ENCODE measurements at regions not wholly inside any gene's neighbourhood (a gene's known extent, or its start where the extent isn't known, plus 50 kb on each side); places are given as distances from the start of the nearest gene placed in this dataset.

DNA sequence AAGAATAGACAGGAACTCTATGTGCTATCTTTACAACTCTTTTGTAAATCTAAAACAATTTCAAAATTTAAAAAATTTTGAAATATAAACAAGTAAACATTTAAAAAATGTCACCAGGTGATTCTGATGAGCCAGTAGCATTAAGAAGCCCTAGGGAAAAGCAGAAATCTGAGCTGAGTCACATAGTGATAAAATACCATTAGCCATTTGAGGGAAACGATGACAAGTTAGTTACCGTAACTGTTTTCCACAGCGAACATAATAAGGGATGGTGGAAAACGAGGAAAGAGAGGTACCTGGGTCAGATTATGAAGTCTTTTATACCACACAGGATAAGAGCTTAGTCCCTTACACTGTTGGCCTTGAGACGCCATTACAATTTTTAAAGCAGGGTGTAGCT, 55.5 kb downstream of the PRR15 start:
- H4K91ac ChIP-seq (ENCODE audit: low read depth, low read length, poor library complexity): no peak overlapping the region
- H3K4ac ChIP-seq (ENCODE audit: low read length): no peak overlapping the region
- no peak overlapping the region for H2BK15ac ChIP-seq (ENCODE audit: low read length)
- no peak overlapping the region for H3K27ac ChIP-seq (replicated peaks; ENCODE audit: low read length)
- no peak overlapping the region for H2BK5ac ChIP-seq (ENCODE audit: low read length)
- no peak overlapping the region for H2AFZ ChIP-seq (ENCODE audit: low read length)
- no peak overlapping the region for H2BK120ac ChIP-seq (ENCODE audit: low read depth, low read length)
- H2BK12ac ChIP-seq (ENCODE audit: low read length): no peak overlapping the region
- no peak overlapping the region for H4K8ac ChIP-seq (ENCODE audit: low read depth, low read length)
- H3K4me3 ChIP-seq (ENCODE audit: low read length in 2 of 2): no peak overlapping the region
- peaks cover 0 to 2% of the 10 kb centered on the region in 2 donors for H3K9me3 ChIP-seq (replicated peaks in 1 of 2; ENCODE audit: control insufficient read depth in 2 of 2, insufficient read depth in 1 of 2, low read depth in 1 of 2, low read length in 2 of 2)
- H3K14ac ChIP-seq (ENCODE audit: low read length): no peak overlapping the region
- no peaks in the 10 kb centered on the region for H3K27me3 ChIP-seq (ENCODE audit: control insufficient read depth in 3 of 3, insufficient read depth in 3 of 3, low read depth in 1 of 3, low read length in 3 of 3)
- H3K18ac ChIP-seq (ENCODE audit: low read length): no peak overlapping the region
- no peaks in the 10 kb centered on the region for H3K36me3 ChIP-seq (replicated peaks in 1 of 2; ENCODE audit: control insufficient read depth in 2 of 2, insufficient read depth in 2 of 2, low read length in 2 of 2)
- no CpG with 5 or more reads among the region's 5 CpGs for WGBS, 2 donors (ENCODE audit: extremely low coverage in 2 of 2, insufficient read length in 2 of 2, insufficient replicate concordance in 1 of 2)
- H3K4me2 ChIP-seq (ENCODE audit: insufficient read depth, low read length, poor library complexity, severe bottlenecking): no peak overlapping the region
- no peak overlapping the region for H3K9ac ChIP-seq (ENCODE audit: low read depth, low read length, poor library complexity)
- H3K23ac ChIP-seq (ENCODE audit: low read depth, low read length, poor library complexity): no peak overlapping the region
- H3K4me1 ChIP-seq (ENCODE audit: control insufficient read depth in 2 of 2, insufficient read depth in 1 of 2, low read depth in 1 of 2, low read length in 2 of 2): no peaks in the 10 kb centered on the region
- no peak overlapping the region for H2AK5ac ChIP-seq (ENCODE audit: low read depth, low read length)
- no peaks in the 10 kb centered on the region for H3K79me1 ChIP-seq (ENCODE audit: low read depth, low read length)
- no peak for DNase-seq (ENCODE audit: low spot score)

DNA sequence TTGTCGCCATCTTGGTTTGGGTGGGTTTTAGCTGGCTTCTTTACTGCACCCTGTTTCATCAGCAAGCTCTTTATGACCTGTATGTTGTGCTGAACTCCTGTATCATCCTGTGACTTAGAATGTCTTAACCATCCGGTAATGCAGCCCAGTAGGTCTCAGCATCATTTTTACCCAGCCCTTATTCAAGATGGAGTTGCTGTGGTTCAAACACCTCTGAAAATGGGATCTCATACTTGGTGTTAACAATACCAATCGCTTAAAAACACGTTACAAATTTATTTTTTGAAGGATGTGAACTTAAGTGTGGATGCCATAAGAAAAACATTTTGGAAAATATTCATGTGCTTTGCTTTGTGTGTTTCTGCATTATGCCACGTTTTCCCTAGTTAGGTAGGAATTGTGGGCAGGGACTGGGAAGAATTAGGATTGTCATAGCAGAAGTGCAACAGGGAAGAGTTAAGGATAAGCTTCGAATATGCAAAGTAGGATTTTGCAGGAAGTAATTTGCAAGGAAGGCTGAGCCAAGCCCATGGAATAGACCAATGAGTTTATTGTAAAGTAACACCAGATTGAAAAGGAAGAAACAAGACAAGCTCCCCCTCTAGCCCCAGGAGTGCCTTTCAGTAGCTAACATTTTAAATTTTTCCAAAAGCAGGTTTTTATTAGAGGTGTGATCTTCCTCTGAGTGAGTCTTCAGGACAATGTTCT, 56.4 kb downstream of the PRR15 start:
- Histone ChIP-seq H3K4me2 (ENCODE audit: insufficient read depth, low read length, poor library complexity, severe bottlenecking) (no peak overlapping the region), H3K9ac (ENCODE audit: low read depth, low read length, poor library complexity) (no peak overlapping the region), H2AFZ (ENCODE audit: low read length) (no peak overlapping the region), H3K23ac (ENCODE audit: low read depth, low read length, poor library complexity) (no peak overlapping the region), H3K4me1 (ENCODE audit: control insufficient read depth in 2 of 2, insufficient read depth in 1 of 2, low read depth in 1 of 2, low read length in 2 of 2) (no peaks in the 10 kb centered on the region), H2BK12ac (ENCODE audit: low read length) (no peak overlapping the region), H3K4me3 (ENCODE audit: low read length in 2 of 2) (no peak overlapping the region), H3K4ac (ENCODE audit: low read length) (no peak overlapping the region), H2BK15ac (ENCODE audit: low read length) (no peak overlapping the region), H3K79me1 (ENCODE audit: low read depth, low read length) (no peaks in the 10 kb centered on the region), H4K8ac (ENCODE audit: low read depth, low read length) (no peak overlapping the region), H3K27me3 (ENCODE audit: control insufficient read depth in 3 of 3, insufficient read depth in 3 of 3, low read depth in 1 of 3, low read length in 3 of 3) (no peaks in the 10 kb centered on the region), H3K36me3 (replicated peaks in 1 of 2; ENCODE audit: control insufficient read depth in 2 of 2, insufficient read depth in 2 of 2, low read length in 2 of 2) (no peaks in the 10 kb centered on the region), H3K14ac (ENCODE audit: low read length) (no peak overlapping the region), H2BK120ac (ENCODE audit: low read depth, low read length) (no peak overlapping the region), H2AK5ac (ENCODE audit: low read depth, low read length) (no peak overlapping the region), H4K91ac (ENCODE audit: low read depth, low read length, poor library complexity) (no peak overlapping the region), H2BK5ac (ENCODE audit: low read length) (no peak overlapping the region), H3K18ac (ENCODE audit: low read length) (no peak overlapping the region), H3K9me3 (replicated peaks in 1 of 2; ENCODE audit: control insufficient read depth in 2 of 2, insufficient read depth in 1 of 2, low read depth in 1 of 2, low read length in 2 of 2) (peaks cover 0 to 2% of the 10 kb centered on the region in 2 donors), H3K27ac (replicated peaks; ENCODE audit: low read length) (no peak overlapping the region)
- WGBS, 2 donors (ENCODE audit: extremely low coverage in 2 of 2, insufficient read length in 2 of 2, insufficient replicate concordance in 1 of 2): no CpG with 5 or more reads among the region's 6 CpGs
- no peak for DNase-seq (ENCODE audit: low spot score)

- H3K4me3 ChIP-seq (ENCODE audit: low read length in 2 of 2): no peak overlapping the region
- no peak overlapping the region for H2AFZ ChIP-seq (ENCODE audit: low read length)
- no peak overlapping the region for H3K4me2 ChIP-seq (ENCODE audit: insufficient read depth, low read length, poor library complexity, severe bottlenecking)
- H4K91ac ChIP-seq (ENCODE audit: low read depth, low read length, poor library complexity): no peak overlapping the region
- no peaks in the 10 kb centered on the region for H3K79me1 ChIP-seq (ENCODE audit: low read depth, low read length)
- no peak overlapping the region for H3K23ac ChIP-seq (ENCODE audit: low read depth, low read length, poor library complexity)
- H3K9ac ChIP-seq (ENCODE audit: low read depth, low read length, poor library complexity): no peak overlapping the region
- no peaks in the 10 kb centered on the region for H3K36me3 ChIP-seq (replicated peaks in 1 of 2; ENCODE audit: control insufficient read depth in 2 of 2, insufficient read depth in 2 of 2, low read length in 2 of 2)
- no peaks in the 10 kb centered on the region for H3K4me1 ChIP-seq (ENCODE audit: control insufficient read depth in 2 of 2, insufficient read depth in 1 of 2, low read depth in 1 of 2, low read length in 2 of 2)
- H2BK12ac ChIP-seq (ENCODE audit: low read length): no peak overlapping the region
- H3K14ac ChIP-seq (ENCODE audit: low read length): no peak overlapping the region
- H3K27me3 ChIP-seq (ENCODE audit: control insufficient read depth in 3 of 3, insufficient read depth in 3 of 3, low read depth in 1 of 3, low read length in 3 of 3): no peaks in the 10 kb centered on the region
- no peak overlapping the region for H3K4ac ChIP-seq (ENCODE audit: low read length)
- H2BK15ac ChIP-seq (ENCODE audit: low read length): no peak overlapping the region
- peaks cover 0 to under 1% of the 10 kb centered on the region in 2 donors for H3K9me3 ChIP-seq (replicated peaks in 1 of 2; ENCODE audit: control insufficient read depth in 2 of 2, insufficient read depth in 1 of 2, low read depth in 1 of 2, low read length in 2 of 2)
- no peak overlapping the region for H2AK5ac ChIP-seq (ENCODE audit: low read depth, low read length)
- whole genome bisulfite sequencing, 2 donors (ENCODE audit: extremely low coverage in 2 of 2, insufficient read length in 2 of 2, insufficient replicate concordance in 1 of 2): no CpG with 5 or more reads among the region's 2 CpGs
- no peak overlapping the region for H3K27ac ChIP-seq (replicated peaks; ENCODE audit: low read length)
- no peak for DNase-seq (ENCODE audit: low spot score)
- H3K18ac ChIP-seq (ENCODE audit: low read length): no peak overlapping the region
- no peak overlapping the region for H4K8ac ChIP-seq (ENCODE audit: low read depth, low read length)
- H2BK120ac ChIP-seq (ENCODE audit: low read depth, low read length): no peak overlapping the region
- H2BK5ac ChIP-seq (ENCODE audit: low read length): no peak overlapping the region
Measured at GRCh38 chr7:29620556-29620930, 56.9 kb downstream of the PRR15 start.

- no peak overlapping the region for H3K14ac ChIP-seq (ENCODE audit: low read length)
- no peak overlapping the region for H2AK5ac ChIP-seq (ENCODE audit: low read depth, low read length)
- WGBS, 2 donors (ENCODE audit: extremely low coverage in 2 of 2, insufficient read length in 2 of 2, insufficient replicate concordance in 1 of 2): no CpG with 5 or more reads among the region's 13 CpGs
- no peak overlapping the region for H3K23ac ChIP-seq (ENCODE audit: low read depth, low read length, poor library complexity)
- H2BK12ac ChIP-seq (ENCODE audit: low read length): no peak overlapping the region
- H3K9ac ChIP-seq (ENCODE audit: low read depth, low read length, poor library complexity): peak overlapping the region; percentile 72
- H3K9me3 ChIP-seq (replicated peaks in 1 of 2; ENCODE audit: control insufficient read depth in 2 of 2, insufficient read depth in 1 of 2, low read depth in 1 of 2, low read length in 2 of 2): no peaks in the 10 kb centered on the region
- no peak overlapping the region for H3K4me2 ChIP-seq (ENCODE audit: insufficient read depth, low read length, poor library complexity, severe bottlenecking)
- no peaks in the 10 kb centered on the region for H3K27me3 ChIP-seq (ENCODE audit: control insufficient read depth in 3 of 3, insufficient read depth in 3 of 3, low read depth in 1 of 3, low read length in 3 of 3)
- H3K79me1 ChIP-seq (ENCODE audit: low read depth, low read length): no peaks in the 10 kb centered on the region
- no peak overlapping the region for H2BK15ac ChIP-seq (ENCODE audit: low read length)
- H2BK5ac ChIP-seq (ENCODE audit: low read length): no peak overlapping the region
- no peak overlapping the region for H2AFZ ChIP-seq (ENCODE audit: low read length)
- H4K8ac ChIP-seq (ENCODE audit: low read depth, low read length): no peak overlapping the region
- DNase-seq (ENCODE audit: low spot score): no peak
- no peaks in the 10 kb centered on the region for H3K36me3 ChIP-seq (replicated peaks in 1 of 2; ENCODE audit: control insufficient read depth in 2 of 2, insufficient read depth in 2 of 2, low read length in 2 of 2)
- no peak overlapping the region for H2BK120ac ChIP-seq (ENCODE audit: low read depth, low read length)
- no peak overlapping the region for H3K4ac ChIP-seq (ENCODE audit: low read length)
- H3K27ac ChIP-seq (replicated peaks; ENCODE audit: low read length): no peak overlapping the region
- H3K4me1 ChIP-seq (ENCODE audit: control insufficient read depth in 2 of 2, insufficient read depth in 1 of 2, low read depth in 1 of 2, low read length in 2 of 2): no peaks in the 10 kb centered on the region
- H4K91ac ChIP-seq (ENCODE audit: low read depth, low read length, poor library complexity): no peak overlapping the region
- no peak overlapping the region for H3K4me3 ChIP-seq (ENCODE audit: low read length in 2 of 2)
- H3K18ac ChIP-seq (ENCODE audit: low read length): no peak overlapping the region
Measured at GRCh38 chr7:29622335-29623265, 59.0 kb downstream of the PRR15 start.
